SK-N-MC (cell line): ENCODE measurements at regions not wholly inside any gene's neighbourhood (a gene's known extent, or its start where the extent isn't known, plus 50 kb on each side); places are given as distances from the start of the nearest gene placed in this dataset.

Experiments
- EZH2 ChIP-seq: fragments of 200-600 bp; sonication (generic); IDR thresholded peaks from one replicate; pipeline ENCODE4 v1.6.1; 2017; ENCODE audit warnings: antibody characterized with exemption
- FOXP2 ChIP-seq: optimal IDR thresholded peaks from 2 replicates; pipeline ENCODE3; 2011; ENCODE audit warnings: mild to moderate bottlenecking, moderate library complexity; ENCODE audit not compliant: insufficient read depth; ENCODE audit errors: extremely low read length, control extremely low read depth
- POLR2AphosphoS5 ChIP-seq: IDR thresholded peaks from 2 replicates; pipeline ENCODE4 v1.6.1; 2012; ENCODE audit warnings: mild to moderate bottlenecking, low read depth, low read length, borderline replicate concordance

GRCh38 chr4:81592701-81593100, 121.0 kb upstream of the RASGEF1B start:
- TF ChIP-seq POLR2AphosphoS5 (no peak), EZH2 (no peak), FOXP2 (no peak)
